Activated CD4-positive, alpha-beta T cell treated with anti-CD3 and anti-CD28 coated beads, Interleukin-2, Interleukin-4, amounts not matched to agents 100 ng/mL and 50 ng/mL, durations not matched to agents 16 hours and 8 hours (primary cell): ENCODE measurements at regions not wholly inside any gene's neighbourhood (a gene's known extent, or its start where the extent isn't known, plus 50 kb on each side); places are given as distances from the start of the nearest gene placed in this dataset.
"Not testable (repeated sequence)": the region's sequence is repeated elsewhere in the genome, so short reads cannot be mapped to it uniquely, and the experiment has no call there.

Source experiments
- DNase-seq: peaks from one replicate; pipeline ENCODE4 v3.0.0-alpha.2; 2020; ENCODE audit warnings: low spot score

DNA sequence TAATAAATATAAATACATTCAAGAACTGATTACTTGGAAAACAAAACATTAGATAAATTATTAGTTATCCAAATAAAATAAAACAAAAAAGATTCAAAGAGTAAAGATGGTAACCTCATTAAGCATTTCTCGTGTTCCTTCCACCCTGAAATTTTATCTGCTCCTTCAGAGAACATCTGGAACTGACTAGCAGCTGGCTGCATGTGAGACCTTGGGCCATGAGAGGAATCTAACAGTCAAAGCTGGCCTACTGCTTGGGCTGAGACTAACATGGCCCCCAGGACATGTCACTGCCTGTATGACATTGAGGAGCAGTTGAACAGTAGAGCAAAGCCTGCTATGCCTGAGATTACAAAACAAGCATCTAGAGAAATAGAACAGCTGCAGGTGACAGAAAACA is 208.5 kb upstream of the ZSWIM2 start:
- DNase-seq = no peak

DNA sequence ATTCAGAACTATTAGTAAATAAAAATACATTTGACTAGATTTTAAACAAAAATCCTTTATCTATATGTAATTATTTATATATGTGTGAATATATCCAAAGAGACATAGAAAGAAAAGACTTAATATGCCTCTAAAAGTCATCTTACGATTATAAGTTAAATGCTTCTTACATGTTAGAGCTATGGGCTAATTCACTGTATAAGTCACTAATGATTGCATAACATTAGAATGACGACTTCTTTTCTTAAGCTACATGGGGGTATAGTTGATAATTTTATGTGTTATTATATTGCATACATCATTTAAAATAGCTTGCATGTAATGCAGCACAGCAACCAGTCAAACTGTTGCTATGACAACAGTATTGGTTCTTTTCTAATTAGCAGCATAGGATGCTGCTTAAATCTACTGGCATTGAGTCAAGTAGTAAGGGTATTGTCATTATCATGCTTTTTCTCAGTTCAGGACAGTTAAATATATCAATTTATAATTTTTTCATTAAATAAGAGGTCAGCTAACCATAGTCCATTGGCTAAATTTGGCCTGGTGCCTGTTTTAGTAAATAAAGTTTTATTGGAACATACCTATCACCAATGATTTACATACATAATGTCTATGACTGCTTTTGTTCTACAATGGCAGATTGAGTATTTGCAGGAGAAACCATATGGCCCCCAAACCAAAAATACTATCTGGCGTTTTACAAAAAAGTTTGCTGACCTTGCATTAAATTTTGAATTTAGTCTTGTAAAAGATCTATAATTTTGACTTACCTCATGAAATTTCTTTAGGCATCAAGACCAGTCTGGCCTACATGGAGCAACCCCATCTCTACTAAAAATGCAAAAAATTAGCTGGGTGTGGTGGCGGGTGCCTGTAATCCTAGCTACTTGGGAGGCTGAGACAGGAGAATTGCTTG is 207.7 kb upstream of the ZSWIM2 start:
- DNase-seq = no peak

DNA sequence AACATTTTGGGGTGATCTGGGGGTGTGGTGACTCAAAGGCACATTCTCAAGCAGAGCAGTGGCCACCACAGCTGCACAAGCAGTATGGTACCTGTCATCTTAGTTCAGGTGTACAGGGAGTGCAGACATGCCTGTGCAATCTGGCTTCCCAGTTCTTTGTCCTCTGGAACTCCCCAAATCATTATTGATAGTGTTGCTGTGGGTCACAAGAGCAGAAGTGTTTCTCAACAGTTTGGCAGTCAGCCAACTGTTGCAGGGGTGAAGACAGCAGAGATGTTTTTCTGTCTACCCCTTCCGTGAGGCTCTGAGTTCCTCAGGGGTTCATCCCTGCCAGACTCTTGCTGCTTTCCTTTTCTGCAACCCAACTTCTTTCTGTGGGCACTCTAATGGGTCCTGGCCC is 206.5 kb upstream of the ZSWIM2 start:
- DNase-seq = no peak

GRCh38 chr2:187054501-187055319 is 205.7 kb upstream of the ZSWIM2 start:
- no peak for DNase-seq

GRCh38 chr2:187051350-187051749 is 202.4 kb upstream of the ZSWIM2 start:
- no peak for DNase-seq

DNA sequence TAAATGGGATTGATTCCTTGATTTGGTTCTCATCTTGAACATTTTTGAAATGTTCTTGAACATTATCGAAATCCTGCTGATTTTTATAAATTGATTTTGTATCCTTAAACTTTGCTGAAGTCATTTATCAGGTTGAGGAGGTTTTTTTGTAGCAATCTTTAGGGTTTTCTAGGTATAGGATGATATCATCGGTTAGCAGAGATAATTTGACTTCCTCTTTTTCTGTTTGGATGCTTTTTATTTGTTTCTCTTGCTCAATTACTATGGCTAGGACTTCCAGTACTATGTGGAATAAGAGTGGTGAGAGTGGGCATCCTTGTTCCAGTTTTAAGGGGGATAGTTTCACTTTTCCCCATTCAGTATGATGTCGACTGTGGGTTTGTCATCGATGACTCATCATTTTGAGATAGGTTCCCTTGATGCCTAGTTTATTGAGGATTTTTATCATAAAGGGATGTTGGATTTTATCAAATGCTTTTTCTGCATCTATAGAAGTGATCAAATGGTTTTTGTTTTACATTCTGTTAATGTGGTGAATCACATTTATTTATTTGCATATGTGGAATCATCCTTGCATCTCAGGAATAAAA is 201.5 kb upstream of the ZSWIM2 start:
- no peak for DNase-seq

- DNase-seq = no peak
Measured at GRCh38 chr2:187037310-187037709, 188.3 kb upstream of the ZSWIM2 start.

DNA sequence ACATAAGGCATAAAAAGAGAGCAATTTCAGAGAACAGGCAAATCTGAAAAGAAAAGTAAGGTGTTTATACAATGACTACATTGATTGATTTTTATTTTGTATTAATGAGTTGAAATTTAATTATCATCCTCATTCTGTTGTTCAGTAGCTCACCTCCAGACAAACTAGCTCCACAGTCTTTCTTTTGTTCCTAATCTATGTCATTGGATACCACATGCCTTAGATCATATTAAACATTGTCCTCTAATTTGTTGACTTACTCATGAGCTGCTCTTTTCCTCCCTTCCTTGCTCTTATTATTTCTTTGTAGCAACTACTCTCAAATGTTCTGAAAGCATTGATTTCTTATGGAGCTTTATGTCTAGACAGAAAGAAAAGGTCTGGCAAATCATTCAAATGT is 185.5 kb upstream of the ZSWIM2 start:
- DNase-seq = no peak

DNA sequence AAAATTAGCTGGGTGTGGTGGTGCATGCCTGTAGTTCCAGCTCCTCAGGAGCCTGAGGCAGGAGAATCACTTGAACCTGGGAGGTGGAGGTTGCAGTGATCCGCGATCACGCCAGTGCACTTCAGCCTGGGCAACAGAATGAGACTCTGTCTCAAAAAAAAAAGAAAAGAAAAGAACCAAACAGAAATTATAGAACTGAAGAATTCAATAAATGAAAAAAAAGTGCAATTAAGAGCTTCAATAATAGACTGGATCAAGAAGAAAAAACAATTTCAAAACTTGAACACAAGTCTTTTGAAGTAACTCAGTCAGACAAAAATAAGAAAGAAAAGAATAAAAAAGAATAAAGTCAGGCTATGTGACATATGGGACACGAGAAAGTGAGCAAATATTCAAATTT is 175.8 kb upstream of the ZSWIM2 start:
- DNase-seq = no peak

- DNase-seq = not testable (repeated sequence)
Measured at GRCh38 chr2:187023996-187024395, 175.0 kb upstream of the ZSWIM2 start.

DNA sequence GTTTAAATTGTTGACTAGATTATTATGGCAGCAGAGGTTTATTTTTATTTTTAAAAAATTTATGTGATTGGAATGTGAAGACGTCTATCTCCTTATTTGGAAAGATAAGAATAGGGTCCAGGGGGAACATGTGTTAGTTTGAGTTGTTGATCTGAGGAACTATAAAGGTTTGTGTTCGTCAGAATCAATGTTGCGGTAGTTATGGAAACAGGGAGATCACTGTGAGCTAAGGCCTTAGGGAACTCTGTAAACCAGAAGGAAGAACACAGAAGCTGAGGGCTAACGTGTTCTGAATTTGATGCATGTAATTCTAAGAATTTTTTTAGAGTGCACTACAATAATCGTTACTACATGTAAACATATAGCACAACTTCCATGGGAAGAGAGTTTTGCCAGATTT is 168.5 kb upstream of the ZSWIM2 start:
- no peak for DNase-seq

DNA sequence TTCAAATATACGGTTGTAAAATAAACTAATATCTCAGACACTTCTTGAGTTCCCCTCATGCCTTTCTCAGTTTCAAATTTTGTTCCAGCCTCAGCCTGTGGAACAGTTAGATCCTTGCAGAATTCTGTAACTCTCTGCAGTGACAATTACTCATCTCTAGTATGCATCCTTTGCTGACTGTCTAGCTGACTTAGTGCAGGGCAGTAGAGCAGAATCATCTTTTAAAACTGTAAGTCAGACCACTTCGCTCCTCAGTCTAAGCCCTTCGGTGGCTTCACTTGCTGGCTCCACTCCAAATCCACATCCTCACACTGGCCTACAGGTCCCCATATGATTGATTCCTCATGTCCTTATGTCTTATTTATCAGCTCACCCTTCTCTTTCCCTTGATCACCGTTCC is 164.1 kb upstream of the ZSWIM2 start:
- no peak for DNase-seq

DNA sequence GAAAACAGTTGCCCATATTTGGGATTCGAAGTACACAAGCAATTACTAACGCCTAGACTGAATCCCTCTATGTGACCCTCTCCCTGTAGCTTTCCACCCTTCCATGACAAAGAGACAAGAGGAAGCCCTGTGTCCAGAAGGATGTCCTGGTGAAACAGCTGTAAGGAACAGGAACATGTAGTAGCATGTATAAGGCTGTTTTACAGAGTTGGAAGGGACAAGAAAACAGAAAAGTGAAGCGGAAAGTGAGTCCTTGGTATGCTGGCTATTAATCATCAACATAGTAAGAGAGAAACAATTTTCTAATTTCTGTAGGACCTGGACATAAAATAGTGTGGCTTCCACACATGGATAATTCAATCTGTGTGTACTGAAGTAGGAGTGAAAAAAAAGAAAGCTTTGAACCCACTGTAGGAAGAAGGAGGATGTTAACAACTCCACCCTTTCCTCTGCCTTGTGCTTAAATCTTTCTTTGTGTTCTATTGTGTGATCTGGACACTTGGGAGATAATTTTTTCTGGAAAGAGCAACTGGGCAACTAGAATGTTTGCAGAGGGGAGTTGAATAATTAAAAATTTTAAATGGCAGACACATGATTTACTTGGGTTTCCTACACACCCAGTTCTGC is 162.3 kb upstream of the ZSWIM2 start:
- no peak for DNase-seq

DNA sequence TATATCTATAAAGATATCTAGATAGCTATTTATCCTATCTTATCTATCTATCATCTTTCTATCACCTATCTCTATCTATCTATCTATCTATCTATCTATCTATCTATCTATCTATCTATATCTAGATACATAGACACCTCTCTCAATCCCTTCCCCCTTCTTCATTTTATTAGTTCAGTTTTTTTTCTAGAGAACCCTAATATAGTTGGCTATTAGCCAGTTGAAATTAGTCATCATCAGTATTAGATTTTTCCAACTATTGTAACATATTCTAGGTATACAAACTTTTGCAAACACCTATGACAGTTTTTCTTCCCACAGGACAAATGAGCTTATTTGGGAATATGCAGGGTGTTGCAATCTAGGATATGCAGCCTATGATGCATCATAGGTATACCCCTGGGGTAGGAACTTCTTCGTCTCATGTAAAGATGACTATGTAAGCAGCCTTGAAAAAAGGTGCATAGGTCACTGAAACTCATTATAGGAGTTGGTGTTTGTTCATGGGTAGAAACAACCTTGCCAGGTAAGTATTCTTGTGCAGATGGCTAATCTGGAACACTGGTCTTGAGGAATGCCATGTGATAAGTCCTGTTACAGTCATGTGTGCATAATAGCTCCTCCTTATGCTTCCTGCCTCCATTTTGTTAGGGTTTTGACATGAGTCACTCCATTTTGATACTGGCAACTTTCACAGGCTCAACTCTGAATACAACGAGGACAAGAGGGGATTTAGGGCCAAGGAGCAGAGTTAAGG is 160.7 kb upstream of the ZSWIM2 start:
- DNase-seq = no peak

DNA sequence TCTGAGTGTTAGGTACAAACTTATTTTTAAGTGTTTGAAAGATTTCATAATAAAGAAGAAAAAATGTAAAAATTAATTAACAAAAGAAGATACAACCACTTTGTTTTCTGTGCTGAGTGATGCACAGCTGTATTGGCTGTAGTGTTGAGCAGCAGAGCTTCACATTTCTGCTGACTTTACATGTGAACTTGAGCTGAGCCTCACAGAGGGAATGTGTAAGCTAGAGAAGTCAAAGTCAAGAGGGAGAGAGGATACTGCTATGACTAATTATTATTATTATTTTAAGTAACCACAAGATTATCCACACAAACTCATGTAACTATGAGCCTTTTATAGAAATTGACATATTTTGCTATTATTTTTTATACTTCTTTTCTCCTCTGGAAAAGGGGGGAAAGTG is 159.1 kb upstream of the ZSWIM2 start:
- no peak for DNase-seq

- no peak for DNase-seq
Measured at GRCh38 chr2:187003611-187004010, 154.6 kb upstream of the ZSWIM2 start.

- no peak for DNase-seq
Measured at GRCh38 chr2:187003038-187003554, 154.1 kb upstream of the ZSWIM2 start.

GRCh38 chr2:187002242-187002641 is 153.3 kb upstream of the ZSWIM2 start:
- DNase-seq = no peak

DNA sequence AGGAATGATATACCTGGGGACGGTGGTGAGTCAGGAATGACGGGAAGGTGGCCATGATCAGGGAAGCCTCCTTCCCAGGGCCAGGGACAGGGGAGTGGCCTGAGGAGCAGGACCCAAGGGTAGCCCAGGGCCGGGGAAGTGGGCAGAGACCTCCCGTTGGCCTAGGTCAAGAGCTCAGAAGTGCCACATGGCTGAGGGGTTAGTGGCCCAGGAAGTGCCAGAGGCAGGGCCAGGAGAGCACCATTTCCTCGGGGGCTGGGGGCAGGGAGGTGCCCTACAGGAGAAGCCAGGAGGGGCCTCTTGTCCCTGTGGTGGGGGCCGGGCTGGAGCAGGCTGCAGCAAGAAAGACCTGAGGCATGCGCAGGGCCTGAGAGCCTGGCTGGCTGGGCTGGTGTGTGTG is 152.3 kb upstream of the ZSWIM2 start:
- no peak for DNase-seq

GRCh38 chr2:186995092-186995491 is 146.1 kb upstream of the ZSWIM2 start:
- DNase-seq = peak; percentile 3

GRCh38 chr2:186992597-186992996 is 143.6 kb upstream of the ZSWIM2 start:
- no peak for DNase-seq
